NT2/D1 (cell line): ENCODE measurements at regions not wholly inside any gene's neighbourhood (a gene's known extent, or its start where the extent isn't known, plus 50 kb on each side); places are given as distances from the start of the nearest gene placed in this dataset.

ENCODE experiments used
- YY1 ChIP-seq: IDR thresholded peaks from 2 replicates; pipeline ENCODE4 v1.6.1; 2011; ENCODE audit not compliant: insufficient read length, insufficient read depth
- ZNF274 ChIP-seq: IDR thresholded peaks from 2 replicates; pipeline ENCODE4 v1.6.1; 2011; ENCODE audit warnings: mild to moderate bottlenecking, low read depth, low read length

DNA sequence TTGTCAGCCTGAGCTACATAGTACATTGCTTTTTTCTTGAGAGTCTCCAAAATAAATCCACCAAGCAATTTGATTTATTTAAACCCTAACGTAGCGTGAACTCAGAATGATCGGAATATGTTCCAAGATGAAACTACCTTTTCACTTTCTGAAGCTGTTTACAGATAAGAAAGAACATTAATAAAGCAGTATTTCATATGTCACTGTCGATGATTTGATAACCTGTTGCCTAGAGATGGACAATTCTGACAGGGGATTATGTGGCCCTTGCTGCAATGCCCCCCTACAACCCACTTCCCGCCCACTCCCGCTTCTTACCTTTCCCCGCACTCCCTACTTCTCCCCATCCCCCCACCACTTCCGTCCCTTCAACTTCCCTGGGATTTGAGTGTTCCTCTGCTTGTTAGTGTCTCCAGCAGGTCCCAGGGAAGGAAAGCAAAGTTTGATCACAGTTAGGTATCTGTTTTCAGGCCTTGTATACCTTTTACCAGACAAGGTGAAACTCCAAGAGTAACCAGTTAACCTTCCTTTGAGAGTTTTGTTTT is 229.2 kb upstream of the HMGA2 start:
- no peak for TF ChIP-seq YY1
- TF ChIP-seq ZNF274 = no peak
